Lower lobe of right lung (tissue), 2 donors: ENCODE measurements at regions not wholly inside any gene's neighbourhood (a gene's known extent, or its start where the extent isn't known, plus 50 kb on each side); places are given as distances from the start of the nearest gene placed in this dataset.

ENCODE experiments used
- ATAC-seq, 2 donors: fragments of 200-7000 bp; cut with Tn5 transposase; one replicate each; pipeline ENCODE4 v1.9.1; 2020 to 2022; ENCODE audit warnings: mild to moderate bottlenecking in 2 of 2, moderate library complexity in 2 of 2
- DNase-seq: peaks from one replicate; pipeline ENCODE4 v3.0.0-alpha.2; 2020
- H3K27ac ChIP-seq: fragments of 200-600 bp; one replicate; pipeline ENCODE4 v1.8.0; 2022
- H3K27me3 ChIP-seq: fragments of 200-600 bp; one replicate; pipeline ENCODE4 v1.8.0; 2022; ENCODE audit warnings: low read depth
- H3K36me3 ChIP-seq: fragments of 200-600 bp; one replicate; pipeline ENCODE4 v1.8.0; 2022; ENCODE audit warnings: mild to moderate bottlenecking
- H3K4me1 ChIP-seq: fragments of 200-600 bp; one replicate; pipeline ENCODE4 v1.8.0; 2022
- H3K4me3 ChIP-seq: fragments of 200-600 bp; one replicate; pipeline ENCODE4 v1.8.0; 2022; ENCODE audit warnings: mild to moderate bottlenecking
- H3K9me3 ChIP-seq: fragments of 200-600 bp; one replicate; pipeline ENCODE4 v1.8.0; 2022
- intact Hi-C: fragments of 100-400 bp; cut with DNase I; formaldehyde crosslinking; loops from one replicate; pipeline ENCODE4 v1.11.0; 2022
- TF ChIP-seq, protein P1 (sequence below): fragments of 200-600 bp; IDR thresholded peaks from one replicate; pipeline ENCODE4 v1.8.0; 2022; ENCODE audit warnings: antibody characterized with exemption, mild to moderate bottlenecking
- donor health status: DM: no; HTN: yes; CAD: no; lungs with severe emphysema.

DNA sequence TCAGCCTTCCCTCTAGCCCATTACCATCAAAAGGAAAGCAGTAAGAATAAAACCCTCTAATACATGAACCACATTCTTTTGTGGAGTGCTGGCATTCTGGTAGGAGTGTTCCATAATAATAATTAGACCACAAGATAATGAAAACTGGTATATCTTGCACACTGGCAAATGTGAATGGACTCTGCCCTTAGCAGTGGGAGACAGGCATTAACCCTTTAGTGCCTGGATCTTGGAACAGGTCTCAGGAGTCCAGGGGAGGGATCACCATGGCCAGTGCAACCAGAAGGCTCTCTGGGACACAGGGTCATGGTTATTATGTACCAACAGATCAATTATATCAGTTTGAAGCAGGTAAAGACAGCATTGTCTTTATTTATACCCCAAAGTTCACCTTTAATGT, 387.5 kb upstream of the TMPO start:
- ATAC-seq (no peak), DNase-seq (no peak)
- Histone ChIP-seq H3K27ac (no peak overlapping the region), H3K27me3 (no peaks in the 10 kb centered on the region), H3K9me3 (no peaks in the 10 kb centered on the region), H3K36me3 (no peaks in the 10 kb centered on the region), H3K4me3 (no peak overlapping the region), H3K4me1 (peaks cover 9% of the 10 kb centered on the region)
- TF ChIP-seq, protein P1, sequence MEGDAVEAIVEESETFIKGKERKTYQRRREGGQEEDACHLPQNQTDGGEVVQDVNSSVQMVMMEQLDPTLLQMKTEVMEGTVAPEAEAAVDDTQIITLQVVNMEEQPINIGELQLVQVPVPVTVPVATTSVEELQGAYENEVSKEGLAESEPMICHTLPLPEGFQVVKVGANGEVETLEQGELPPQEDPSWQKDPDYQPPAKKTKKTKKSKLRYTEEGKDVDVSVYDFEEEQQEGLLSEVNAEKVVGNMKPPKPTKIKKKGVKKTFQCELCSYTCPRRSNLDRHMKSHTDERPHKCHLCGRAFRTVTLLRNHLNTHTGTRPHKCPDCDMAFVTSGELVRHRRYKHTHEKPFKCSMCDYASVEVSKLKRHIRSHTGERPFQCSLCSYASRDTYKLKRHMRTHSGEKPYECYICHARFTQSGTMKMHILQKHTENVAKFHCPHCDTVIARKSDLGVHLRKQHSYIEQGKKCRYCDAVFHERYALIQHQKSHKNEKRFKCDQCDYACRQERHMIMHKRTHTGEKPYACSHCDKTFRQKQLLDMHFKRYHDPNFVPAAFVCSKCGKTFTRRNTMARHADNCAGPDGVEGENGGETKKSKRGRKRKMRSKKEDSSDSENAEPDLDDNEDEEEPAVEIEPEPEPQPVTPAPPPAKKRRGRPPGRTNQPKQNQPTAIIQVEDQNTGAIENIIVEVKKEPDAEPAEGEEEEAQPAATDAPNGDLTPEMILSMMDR = no peak
- intact Hi-C loops = no loop called here

- TF ChIP-seq, protein P1 = no peak
- no peak for ATAC-seq
- no peaks in the 10 kb centered on the region for H3K36me3 ChIP-seq
- H3K4me1 ChIP-seq = no peaks in the 10 kb centered on the region
- no peaks in the 10 kb centered on the region for H3K9me3 ChIP-seq
- intact Hi-C loops = no loop called here
- no peaks in the 10 kb centered on the region for H3K27me3 ChIP-seq
- no peak for DNase-seq
- H3K27ac ChIP-seq = no peak overlapping the region
- H3K4me3 ChIP-seq = no peak overlapping the region
Observed at GRCh38 chr12:98136544-98136943, 378.8 kb upstream of the TMPO start.

DNA sequence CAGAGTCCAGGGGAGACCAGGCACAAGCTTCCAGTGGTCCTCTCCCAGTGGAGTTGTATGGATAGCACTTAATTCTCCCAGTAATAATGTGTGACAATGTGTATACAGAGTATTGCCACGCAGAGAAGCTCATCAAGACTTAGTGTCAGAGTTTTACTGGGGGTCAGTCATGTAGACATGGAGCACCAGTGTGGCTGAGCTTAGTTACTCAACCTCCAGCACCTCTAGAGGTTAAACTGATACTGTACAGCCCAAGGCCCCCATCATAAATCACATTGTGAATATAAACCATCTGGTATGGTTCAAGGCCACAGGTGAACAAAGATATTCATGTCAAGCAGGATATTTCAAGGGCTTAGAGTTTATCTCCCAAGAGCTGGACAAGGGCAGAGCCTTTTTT, 378.1 kb upstream of the TMPO start:
- no peak for ATAC-seq
- intact Hi-C loops = no loop called here
- DNase-seq = no peak
- no peaks in the 10 kb centered on the region for H3K4me1 ChIP-seq
- TF ChIP-seq, protein P1 = no peak
- no peak overlapping the region for H3K27ac ChIP-seq
- no peak overlapping the region for H3K4me3 ChIP-seq
- H3K9me3 ChIP-seq = no peaks in the 10 kb centered on the region
- H3K36me3 ChIP-seq = no peaks in the 10 kb centered on the region
- no peaks in the 10 kb centered on the region for H3K27me3 ChIP-seq

- TF ChIP-seq, protein P1 = no peak
- Histone ChIP-seq H3K27me3 (no peaks in the 10 kb centered on the region), H3K27ac (no peak overlapping the region), H3K9me3 (no peaks in the 10 kb centered on the region), H3K4me1 (no peaks in the 10 kb centered on the region), H3K4me3 (no peak overlapping the region), H3K36me3 (no peaks in the 10 kb centered on the region)
- intact Hi-C loops = no loop called here
- ATAC-seq = no peak
- DNase-seq = no peak
Observed at GRCh38 chr12:98144953-98145352, 370.4 kb upstream of the TMPO start.

DNA sequence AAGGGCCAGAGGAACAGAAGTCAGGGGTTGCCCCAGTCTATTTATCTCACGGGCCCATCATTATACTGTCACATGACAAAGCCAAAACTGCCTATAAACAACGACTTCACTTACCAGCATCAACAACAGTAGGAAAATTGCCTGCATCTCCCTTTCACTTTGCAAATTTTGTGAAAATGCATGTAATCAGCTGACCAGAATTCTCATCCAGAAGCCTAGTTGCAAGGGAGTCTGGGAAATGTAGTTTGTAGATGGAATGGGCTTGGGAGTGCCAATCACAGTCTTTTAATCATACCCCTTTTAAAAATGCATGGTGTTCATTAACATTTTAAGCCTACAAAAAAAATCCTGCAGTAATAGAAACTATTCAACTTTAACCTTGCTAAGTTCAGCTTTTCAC, 369.3 kb upstream of the TMPO start:
- no peak for DNase-seq

More for the DNA sequence above, 369.3 kb upstream of the TMPO start:
- Histone ChIP-seq H3K36me3 (no peaks in the 10 kb centered on the region), H3K9me3 (no peaks in the 10 kb centered on the region), H3K4me3 (no peak overlapping the region), H3K4me1 (no peaks in the 10 kb centered on the region), H3K27ac (no peak overlapping the region), H3K27me3 (no peaks in the 10 kb centered on the region)
- intact Hi-C loops = no loop called here
- no peak for ATAC-seq
- TF ChIP-seq, protein P1 = no peak
